ENCODE measurements at regions not wholly inside any gene's neighbourhood (a gene's known extent, or its start where the extent isn't known, plus 50 kb on each side); places are given as distances from the start of the nearest gene placed in this dataset.

DNA sequence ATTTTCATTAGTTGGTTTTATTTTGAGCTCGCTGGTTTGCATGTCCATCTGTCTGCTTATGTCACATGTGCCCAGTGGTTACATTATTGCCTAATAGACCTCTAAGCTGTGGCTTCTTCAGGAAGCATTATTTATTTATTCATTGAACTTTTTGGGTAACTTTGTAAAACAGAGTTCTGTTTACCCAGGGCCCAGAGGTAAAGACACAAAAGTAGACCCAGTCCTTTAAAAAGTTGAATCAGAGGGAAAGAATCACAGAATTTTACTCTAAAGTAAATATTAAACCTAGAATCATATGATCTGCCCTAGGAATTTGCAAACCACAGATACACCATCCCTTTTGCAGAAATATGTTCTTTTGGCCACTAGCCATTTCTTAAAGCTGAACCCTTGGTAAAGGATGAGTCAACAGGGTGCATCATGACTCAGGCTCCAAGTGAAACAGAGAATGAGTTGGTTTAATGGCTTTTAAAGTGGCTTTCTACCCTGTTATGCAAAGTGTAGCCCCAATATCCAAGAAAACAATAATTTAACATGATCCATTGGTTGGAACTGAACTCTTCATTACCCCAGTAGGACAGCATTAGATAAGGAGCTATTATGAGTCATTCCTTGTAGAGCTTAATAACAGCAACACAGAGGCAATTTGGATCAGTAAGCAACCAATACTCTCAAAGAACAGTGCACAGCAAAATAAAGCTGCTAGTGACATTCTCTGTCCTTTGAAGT is 236.3 kb downstream of the KCNJ2 start:
- H3K27ac ChIP-seq (ENCODE audit: control insufficient read depth, insufficient read depth, low read length): peak overlapping the region; percentile 48
- H4K20me1 ChIP-seq (ENCODE audit: control insufficient read depth, extremely low read depth, insufficient read depth, low read length): no peaks in the 10 kb centered on the region
- H3K9me3 ChIP-seq (ENCODE audit: control insufficient read depth, low read depth, low read length): no peaks in the 10 kb centered on the region
- no peaks in the 10 kb centered on the region for H3K9me1 ChIP-seq (ENCODE audit: control insufficient read depth, extremely low read depth, insufficient read depth, low read length)
- no peaks in the 10 kb centered on the region for H3K27me3 ChIP-seq (ENCODE audit: control insufficient read depth, extremely low read depth, insufficient read depth, low read length)
- TF ChIP-seq, protein P1, sequence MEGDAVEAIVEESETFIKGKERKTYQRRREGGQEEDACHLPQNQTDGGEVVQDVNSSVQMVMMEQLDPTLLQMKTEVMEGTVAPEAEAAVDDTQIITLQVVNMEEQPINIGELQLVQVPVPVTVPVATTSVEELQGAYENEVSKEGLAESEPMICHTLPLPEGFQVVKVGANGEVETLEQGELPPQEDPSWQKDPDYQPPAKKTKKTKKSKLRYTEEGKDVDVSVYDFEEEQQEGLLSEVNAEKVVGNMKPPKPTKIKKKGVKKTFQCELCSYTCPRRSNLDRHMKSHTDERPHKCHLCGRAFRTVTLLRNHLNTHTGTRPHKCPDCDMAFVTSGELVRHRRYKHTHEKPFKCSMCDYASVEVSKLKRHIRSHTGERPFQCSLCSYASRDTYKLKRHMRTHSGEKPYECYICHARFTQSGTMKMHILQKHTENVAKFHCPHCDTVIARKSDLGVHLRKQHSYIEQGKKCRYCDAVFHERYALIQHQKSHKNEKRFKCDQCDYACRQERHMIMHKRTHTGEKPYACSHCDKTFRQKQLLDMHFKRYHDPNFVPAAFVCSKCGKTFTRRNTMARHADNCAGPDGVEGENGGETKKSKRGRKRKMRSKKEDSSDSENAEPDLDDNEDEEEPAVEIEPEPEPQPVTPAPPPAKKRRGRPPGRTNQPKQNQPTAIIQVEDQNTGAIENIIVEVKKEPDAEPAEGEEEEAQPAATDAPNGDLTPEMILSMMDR (optimal IDR thresholded peaks at IDR 0.05 in 1 of 3, IDR thresholded peaks at IDR 0.05 in 1 of 3, conservative IDR thresholded peaks at IDR 0.05 in 1 of 3; ENCODE audit: extremely low read depth in 1 of 3, insufficient read depth in 2 of 3, low read length in 3 of 3): no peak
- TF ChIP-seq EZH2 (IDR thresholded peaks at IDR 0.05; ENCODE audit: low read length): no peak
- no peak overlapping the region for H3K4me3 ChIP-seq (ENCODE audit: control insufficient read depth in 2 of 3, extremely low read depth in 1 of 3, insufficient read depth in 2 of 3, low read depth in 1 of 3, low read length in 3 of 3)
- H3K4me1 ChIP-seq (ENCODE audit: control insufficient read depth, extremely low read depth, insufficient read depth, low read length): peaks cover 12% of the 10 kb centered on the region
- dilution Hi-C loops (cut with MboI; ENCODE audit: extremely low pct_ligation_motif_present, low sequenced_read_pairs): no loop called here
- H3K79me2 ChIP-seq (ENCODE audit: control insufficient read depth, insufficient read depth, low read length): no peaks in the 10 kb centered on the region
- FAIRE-seq (peak; percentile 92), DNase-seq (ENCODE audit: low read depth, low spot score) (peak; percentile 32)
- H3K36me3 ChIP-seq (ENCODE audit: control insufficient read depth in 2 of 2, extremely low read depth in 1 of 2, insufficient read depth in 2 of 2, low read length in 2 of 2): no peaks in the 10 kb centered on the region
- H3K9ac ChIP-seq (ENCODE audit: control insufficient read depth, extremely low read depth, insufficient read depth, low read length): no peak overlapping the region
- no peak overlapping the region for H2AFZ ChIP-seq (ENCODE audit: control insufficient read depth, low read length)
- peak overlapping the region; percentile 23 for H3K4me2 ChIP-seq (ENCODE audit: control insufficient read depth, extremely low read depth, insufficient read depth, low read depth, low read length)

DNA sequence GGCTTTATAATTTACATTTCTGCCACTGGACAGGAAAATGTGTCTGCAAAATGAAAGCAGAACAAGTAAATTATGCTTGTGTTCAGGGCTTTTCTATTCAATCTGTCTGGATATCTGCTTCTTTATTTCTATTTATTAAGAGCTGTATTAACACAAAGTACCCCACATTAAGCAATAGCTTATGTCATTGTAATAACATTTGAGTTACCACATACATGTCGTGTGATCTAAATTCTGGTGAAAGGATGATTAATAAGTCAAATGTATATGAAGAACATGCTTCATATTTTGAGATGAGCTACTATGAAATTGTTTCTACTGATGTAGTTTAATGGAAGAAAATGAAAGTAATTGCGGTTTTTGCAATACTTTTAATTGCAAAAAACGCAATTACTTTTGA is 238.2 kb downstream of the KCNJ2 start:
- dilution Hi-C loops (cut with MboI; ENCODE audit: extremely low pct_ligation_motif_present, low sequenced_read_pairs): no loop called here
- FAIRE-seq: no peak

More for the DNA sequence above, 238.2 kb downstream of the KCNJ2 start:
- H3K27ac ChIP-seq (ENCODE audit: control insufficient read depth, insufficient read depth, low read length): no peak overlapping the region
- no peaks in the 10 kb centered on the region for H3K27me3 ChIP-seq (ENCODE audit: control insufficient read depth, extremely low read depth, insufficient read depth, low read length)
- no peak overlapping the region for H3K9ac ChIP-seq (ENCODE audit: control insufficient read depth, extremely low read depth, insufficient read depth, low read length)
- H3K9me1 ChIP-seq (ENCODE audit: control insufficient read depth, extremely low read depth, insufficient read depth, low read length): no peaks in the 10 kb centered on the region
- no peaks in the 10 kb centered on the region for H3K9me3 ChIP-seq (ENCODE audit: control insufficient read depth, low read depth, low read length)
- H3K4me3 ChIP-seq (ENCODE audit: control insufficient read depth in 2 of 3, extremely low read depth in 1 of 3, insufficient read depth in 2 of 3, low read depth in 1 of 3, low read length in 3 of 3): no peak overlapping the region
- peaks cover 12% of the 10 kb centered on the region for H3K4me1 ChIP-seq (ENCODE audit: control insufficient read depth, extremely low read depth, insufficient read depth, low read length)
- H3K79me2 ChIP-seq (ENCODE audit: control insufficient read depth, insufficient read depth, low read length): no peaks in the 10 kb centered on the region
- H3K36me3 ChIP-seq (ENCODE audit: control insufficient read depth in 2 of 2, extremely low read depth in 1 of 2, insufficient read depth in 2 of 2, low read length in 2 of 2): no peaks in the 10 kb centered on the region
- TF ChIP-seq, protein P1 (optimal IDR thresholded peaks at IDR 0.05 in 1 of 3, IDR thresholded peaks at IDR 0.05 in 1 of 3, conservative IDR thresholded peaks at IDR 0.05 in 1 of 3; ENCODE audit: extremely low read depth in 1 of 3, insufficient read depth in 2 of 3, low read length in 3 of 3): no peak
- no peak for TF ChIP-seq EZH2 (IDR thresholded peaks at IDR 0.05; ENCODE audit: low read length)
- no peak overlapping the region for H2AFZ ChIP-seq (ENCODE audit: control insufficient read depth, low read length)
- no peaks in the 10 kb centered on the region for H4K20me1 ChIP-seq (ENCODE audit: control insufficient read depth, extremely low read depth, insufficient read depth, low read length)
- DNase-seq (ENCODE audit: low read depth, low spot score): no peak
- no peak overlapping the region for H3K4me2 ChIP-seq (ENCODE audit: control insufficient read depth, extremely low read depth, insufficient read depth, low read depth, low read length)

Data from keratinocyte (primary cell).